ENCODE measurements at regions not wholly inside any gene's neighbourhood (a gene's known extent, or its start where the extent isn't known, plus 50 kb on each side); places are given as distances from the start of the nearest gene placed in this dataset.
"Not testable (repeated sequence)": the region's sequence is repeated elsewhere in the genome, so short reads cannot be mapped to it uniquely, and the experiment has no call there.

DNA sequence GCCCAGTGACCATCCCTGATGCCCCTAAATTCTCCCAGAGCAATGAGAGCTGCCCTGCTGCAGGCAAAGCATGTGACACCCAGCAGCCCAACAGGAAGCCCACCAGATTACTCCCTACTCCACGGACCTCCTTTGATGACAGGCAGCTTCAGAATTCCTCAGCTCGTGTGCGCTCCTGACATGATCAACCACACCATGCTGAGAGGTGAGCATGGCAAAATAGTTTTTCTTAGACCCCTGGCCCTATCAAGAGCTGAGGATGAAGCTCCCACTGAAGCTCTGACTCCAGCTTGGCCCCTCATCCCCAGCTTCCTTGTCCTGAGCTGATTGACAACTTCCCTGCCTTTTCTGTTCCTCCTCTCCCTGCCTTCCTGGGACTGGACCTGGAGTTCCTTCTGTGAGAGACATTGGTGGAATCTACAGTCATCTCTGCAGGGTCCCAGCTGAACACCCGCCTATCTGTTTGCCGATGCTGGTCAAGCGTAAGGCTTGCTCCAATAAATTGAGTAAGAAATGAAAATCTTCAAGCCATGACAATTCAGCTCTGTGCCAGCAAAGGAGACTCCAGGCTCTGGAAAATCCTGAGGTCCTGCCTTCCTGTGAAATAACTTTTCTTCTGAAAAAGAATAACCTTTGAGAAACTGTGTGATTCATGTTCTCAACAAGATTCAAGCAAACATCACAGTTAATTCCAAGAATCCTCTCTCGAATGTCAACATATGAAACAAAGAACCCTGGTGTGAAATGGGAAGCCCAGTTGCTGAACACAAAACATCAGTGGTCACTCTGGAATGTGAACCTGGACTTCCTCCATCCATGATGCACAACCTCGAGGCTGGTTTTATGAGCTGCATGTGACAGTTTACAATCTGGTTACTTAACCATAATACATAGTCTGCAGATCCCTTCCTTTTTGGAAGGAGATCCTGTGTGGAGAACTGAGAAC lies 201.1 kb downstream of the SPP2 start:
- H3K9me3 ChIP-seq: no peaks in the 10 kb centered on the region
- H3K27ac ChIP-seq: peak overlapping the region in 2 of 4 donors; percentile 64 to 83
- DNase-seq (ENCODE audit: low spot score in 2 of 2): peak in 1 of 2 donors; percentile 73
- WGBS, 2 donors: 59 to 71% methylated on average over 8 of the region's 8 CpGs
- no peak overlapping the region for H3K4me3 ChIP-seq
- TF ChIP-seq, protein P1, sequence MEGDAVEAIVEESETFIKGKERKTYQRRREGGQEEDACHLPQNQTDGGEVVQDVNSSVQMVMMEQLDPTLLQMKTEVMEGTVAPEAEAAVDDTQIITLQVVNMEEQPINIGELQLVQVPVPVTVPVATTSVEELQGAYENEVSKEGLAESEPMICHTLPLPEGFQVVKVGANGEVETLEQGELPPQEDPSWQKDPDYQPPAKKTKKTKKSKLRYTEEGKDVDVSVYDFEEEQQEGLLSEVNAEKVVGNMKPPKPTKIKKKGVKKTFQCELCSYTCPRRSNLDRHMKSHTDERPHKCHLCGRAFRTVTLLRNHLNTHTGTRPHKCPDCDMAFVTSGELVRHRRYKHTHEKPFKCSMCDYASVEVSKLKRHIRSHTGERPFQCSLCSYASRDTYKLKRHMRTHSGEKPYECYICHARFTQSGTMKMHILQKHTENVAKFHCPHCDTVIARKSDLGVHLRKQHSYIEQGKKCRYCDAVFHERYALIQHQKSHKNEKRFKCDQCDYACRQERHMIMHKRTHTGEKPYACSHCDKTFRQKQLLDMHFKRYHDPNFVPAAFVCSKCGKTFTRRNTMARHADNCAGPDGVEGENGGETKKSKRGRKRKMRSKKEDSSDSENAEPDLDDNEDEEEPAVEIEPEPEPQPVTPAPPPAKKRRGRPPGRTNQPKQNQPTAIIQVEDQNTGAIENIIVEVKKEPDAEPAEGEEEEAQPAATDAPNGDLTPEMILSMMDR (IDR thresholded peaks at IDR 0.05): no peak
- peak in 1 of 2 donors; percentile 66 for TF ChIP-seq EP300 (IDR thresholded peaks at IDR 0.05)
- TF ChIP-seq POLR2A (IDR thresholded peaks at IDR 0.05): no peak
- no peaks in the 10 kb centered on the region for H3K36me3 ChIP-seq
- peaks cover 0 to 6% (median 0%) of the 10 kb centered on the region in 4 donors for H3K4me1 ChIP-seq
- H3K27me3 ChIP-seq: no peaks in the 10 kb centered on the region

DNA sequence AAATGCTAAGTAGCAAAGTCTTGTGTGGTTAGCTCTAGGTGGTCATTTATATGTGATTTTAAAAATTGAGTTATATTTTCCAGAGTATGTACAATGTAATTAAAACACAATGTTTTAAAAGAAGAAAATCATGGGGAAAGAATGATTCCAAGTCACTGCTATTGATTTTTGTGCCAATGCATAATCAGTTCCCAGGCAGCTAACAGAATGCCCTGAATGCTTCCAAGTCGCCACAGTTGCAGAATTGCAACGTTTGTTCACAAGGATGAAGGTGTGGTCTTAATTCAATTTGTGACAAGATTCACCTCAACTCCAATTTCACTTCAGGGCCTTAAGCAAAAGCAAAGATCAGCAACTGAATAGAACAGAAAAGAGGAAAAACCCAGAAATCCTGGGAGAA lies 200.4 kb downstream of the SPP2 start:
- WGBS, 2 donors: 57 to 61% methylated on average over 2 of the region's 2 CpGs
- TF ChIP-seq, protein P1 (IDR thresholded peaks at IDR 0.05): no peak
- TF ChIP-seq EP300 (IDR thresholded peaks at IDR 0.05): no peak

DNA sequence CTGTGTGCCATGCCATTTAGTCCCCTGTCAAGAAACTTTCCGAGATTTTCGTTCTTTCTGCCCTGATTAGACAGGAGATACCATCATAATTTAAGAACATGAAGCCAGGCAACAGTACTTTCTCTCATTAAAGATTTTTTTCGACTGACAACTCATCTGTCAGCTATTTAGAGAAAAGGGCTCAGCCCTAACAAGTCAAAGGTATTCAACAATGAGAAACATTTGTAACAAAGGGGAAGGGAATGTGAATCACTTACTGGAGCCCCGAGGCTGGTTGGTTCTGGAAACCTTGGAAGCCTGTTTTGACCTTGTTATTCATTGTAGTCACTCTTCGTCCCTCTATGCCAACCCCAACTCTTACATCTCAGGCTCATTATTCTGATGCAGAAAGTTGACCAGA lies 199.4 kb downstream of the SPP2 start:
- no peaks in the 10 kb centered on the region for H3K9me3 ChIP-seq
- no peaks in the 10 kb centered on the region for H3K27me3 ChIP-seq
- no peaks in the 10 kb centered on the region for H3K36me3 ChIP-seq
- WGBS, 2 donors: 64 to 77% methylated on average over 5 of the region's 5 CpGs
- no peak overlapping the region for H3K4me3 ChIP-seq
- H3K27ac ChIP-seq: no peak overlapping the region
- H3K4me1 ChIP-seq: peaks cover 0 to 6% (median 0%) of the 10 kb centered on the region in 4 donors
- DNase-seq (ENCODE audit: low spot score in 2 of 2): no peak
- TF ChIP-seq EP300 (IDR thresholded peaks at IDR 0.05) (no peak), POLR2A (IDR thresholded peaks at IDR 0.05) (no peak)
- TF ChIP-seq, protein P1 (IDR thresholded peaks at IDR 0.05): no peak

More for the DNA sequence above, 200.4 kb downstream of the SPP2 start:
- H3K4me1 ChIP-seq: peaks cover 0 to 6% (median 0%) of the 10 kb centered on the region in 4 donors
- DNase-seq (ENCODE audit: low spot score in 2 of 2): no peak
- no peaks in the 10 kb centered on the region for H3K27me3 ChIP-seq
- H3K4me3 ChIP-seq: no peak overlapping the region
- no peaks in the 10 kb centered on the region for H3K9me3 ChIP-seq
- H3K27ac ChIP-seq: peak overlapping the region in 1 of 4 donors; percentile 83
- H3K36me3 ChIP-seq: no peaks in the 10 kb centered on the region

DNA sequence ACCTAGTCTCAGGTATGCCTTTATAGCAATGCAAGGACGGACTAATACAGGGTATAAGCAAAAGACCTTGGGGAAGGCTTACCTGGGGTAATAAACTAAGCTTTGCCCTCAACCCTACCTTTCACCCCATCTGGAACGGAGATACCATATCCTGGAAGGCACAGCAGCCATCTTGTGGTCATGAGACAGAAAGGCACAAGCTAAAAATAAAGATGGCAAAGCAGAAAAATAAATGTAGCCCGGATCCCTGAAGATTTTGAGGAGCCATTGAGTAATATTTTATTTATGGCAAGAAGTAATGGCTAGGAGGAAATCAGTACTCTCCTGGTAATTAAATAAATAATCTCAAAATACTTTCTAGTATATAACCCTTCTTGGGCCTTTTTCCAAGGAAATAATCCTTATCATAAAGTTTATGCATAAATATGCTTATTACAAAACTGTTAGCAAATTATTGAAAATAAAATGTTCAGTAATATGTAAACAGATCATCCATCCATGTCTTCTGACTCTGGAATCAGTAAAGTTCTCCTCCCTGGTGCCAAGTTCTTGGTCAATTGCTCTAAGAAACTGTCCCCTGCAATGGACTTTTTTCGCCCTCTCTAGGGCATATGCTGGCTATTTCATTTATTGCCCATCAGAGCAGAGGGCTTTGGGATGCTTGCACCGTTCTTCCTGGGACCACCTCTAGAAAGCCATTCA lies 198.7 kb downstream of the SPP2 start:
- DNase-seq (ENCODE audit: low spot score in 2 of 2): no peak
- 88 to 91% methylated on average over 5 of the region's 5 CpGs for WGBS, 2 donors
- H3K4me1 ChIP-seq: peaks cover 0 to 6% (median 0%) of the 10 kb centered on the region in 4 donors
- H3K36me3 ChIP-seq: no peaks in the 10 kb centered on the region
- H3K27me3 ChIP-seq: no peaks in the 10 kb centered on the region
- H3K9me3 ChIP-seq: no peaks in the 10 kb centered on the region
- H3K4me3 ChIP-seq: no peak overlapping the region
- no peak overlapping the region for H3K27ac ChIP-seq
- TF ChIP-seq, protein P1 (IDR thresholded peaks at IDR 0.05): no peak
- TF ChIP-seq EP300 (IDR thresholded peaks at IDR 0.05): no peak
- TF ChIP-seq POLR2A (IDR thresholded peaks at IDR 0.05): no peak

DNA sequence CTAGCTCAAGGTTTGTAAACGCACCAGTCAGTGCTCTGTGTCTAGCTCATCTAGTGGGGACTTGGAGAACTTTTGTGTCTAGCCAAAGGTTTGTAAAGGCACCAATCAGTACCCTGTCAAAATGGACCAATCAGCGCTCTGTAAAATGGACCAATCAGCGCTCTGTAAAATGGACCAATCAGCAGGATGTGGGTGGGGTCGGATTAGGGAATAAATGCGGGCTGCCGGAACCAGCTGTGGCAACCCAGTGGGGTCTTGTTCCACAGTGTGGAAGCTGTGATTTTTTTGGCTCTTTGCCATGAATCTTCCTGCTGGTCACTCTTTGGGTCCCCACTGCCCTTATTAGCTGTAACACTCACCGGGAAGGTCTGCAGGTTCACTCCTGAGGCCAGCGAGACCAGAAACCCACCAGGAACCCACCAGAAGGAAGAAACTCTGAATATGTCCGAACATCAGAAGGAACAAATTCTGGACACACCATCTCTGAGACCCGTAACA lies 197.8 kb downstream of the SPP2 start:
- H3K36me3 ChIP-seq; H3K27me3 ChIP-seq; DNase-seq (ENCODE audit: low spot score in 2 of 2); H3K4me3 ChIP-seq; H3K9me3 ChIP-seq; H3K27ac ChIP-seq; H3K4me1 ChIP-seq: not testable (repeated sequence)
- WGBS, 2 donors: 92 to 96% methylated on average over 10 of the region's 10 CpGs
